HepG2 (cell line): ENCODE measurements at regions not wholly inside any gene's neighbourhood (a gene's known extent, or its start where the extent isn't known, plus 50 kb on each side); places are given as distances from the start of the nearest gene placed in this dataset.

Experiments
- ATAC-seq: fragments of 200-7000 bp; cut with Tn5 transposase; 3 replicates; pipeline ENCODE4 v1.9.1; 2020; ENCODE audit warnings: mild to moderate bottlenecking, moderate library complexity
- BruUV-seq: library from RNA; stranded (reverse); fragments of 400-500 nt; replicated peaks from 2 replicates; lab custom pipeline; 2021; lab: Mats Ljungman, UMichigan
- CTCF ChIA-PET: fragments of 300-600 bp; formaldehyde crosslinking; extraction: SDS; loops from one replicate; lab custom pipeline; 2021; ENCODE audit warnings: low total read pairs, inconsistent platforms, low intra/inter-chr PET ratio; lab: Yijun Ruan, JAX
- POLR2A ChIA-PET: fragments of 350-600 bp; sonication (Branson Sonifier 250); formaldehyde crosslinking; loops from one replicate; lab custom pipeline; 2020; ENCODE audit warnings: antibody characterized with exemption, inconsistent platforms; lab: Yijun Ruan, JAX
- DNase-seq: peaks from one replicate; pipeline ENCODE4 v3.0.0-alpha.2; 2015; ENCODE audit warnings: low spot score
- FAIRE-seq: peaks from 3 replicates; lab custom pipeline; 2011; peaks lifted over from hg19 to GRCh38; lab: Jason Lieb, UNC
- H2AFZ ChIP-seq: one replicate; pipeline ENCODE4 v1.6.1; 2011; ENCODE audit warnings: low read length, inconsistent platforms
- H3K27ac ChIP-seq: fragments of 300-600 bp; 3 replicates; pipeline ENCODE4 v1.8.0; 2011; ENCODE audit warnings: mixed run types, mild to moderate bottlenecking, mixed read lengths, low read length, inconsistent platforms; ENCODE audit not compliant: insufficient read depth; ENCODE audit errors: extremely low read length
- H3K27me3 ChIP-seq, 2 experiments: fragments of 200-600 bp in 1 of 2; 2 replicates in 1 of 2; 3 replicates in 1 of 2; pipeline versions ENCODE4 v1.6.0 to v1.8.0; 2011; ENCODE audit warnings: low read length in 2 of 2, mild to moderate bottlenecking in 2 of 2, moderate library complexity in 2 of 2, inconsistent platforms in 1 of 2; ENCODE audit not compliant: insufficient read depth in 2 of 2, control insufficient read depth in 1 of 2
- H3K36me3 ChIP-seq, 2 experiments: fragments of 200-600 bp in 1 of 2; replicated peaks in 1 of 2; 2 replicates in 1 of 2; 3 replicates in 1 of 2; pipeline versions ENCODE4 v1.5.1 to v1.8.0; 2011; ENCODE audit warnings: low read length in 2 of 2, inconsistent platforms in 1 of 2; ENCODE audit not compliant: insufficient read depth in 2 of 2, control insufficient read depth in 1 of 2
- H3K4me1 ChIP-seq: 2 replicates; pipeline ENCODE4 v1.5.1; 2012; ENCODE audit warnings: low read length, inconsistent platforms; ENCODE audit not compliant: insufficient read depth
- H3K4me2 ChIP-seq: 2 replicates; pipeline ENCODE4 v1.6.0; 2011; ENCODE audit warnings: low read depth, low read length, inconsistent platforms
- H3K4me3 ChIP-seq, 3 experiments: fragments of 200-600 bp in 1 of 3; sonication (generic), shearing (Covaris generic) in 1 of 3; replicated peaks in 1 of 3; 2 replicates each; pipeline ENCODE4 v1.5.1; 2011 to 2016; ENCODE audit warnings: low read length in 3 of 3, inconsistent platforms in 2 of 3, low read depth in 2 of 3, mild to moderate bottlenecking in 2 of 3, control low read depth in 1 of 3, mixed read lengths in 1 of 3; ENCODE audit not compliant: insufficient read depth in 1 of 3
- H3K79me2 ChIP-seq: one replicate; pipeline ENCODE4 v1.6.1; 2011; ENCODE audit warnings: low read length, inconsistent platforms; ENCODE audit not compliant: insufficient read depth
- H3K9ac ChIP-seq: 2 replicates; pipeline ENCODE4 v1.6.0; 2011; ENCODE audit warnings: mild to moderate bottlenecking, low read depth, low read length, inconsistent platforms; ENCODE audit not compliant: insufficient read depth
- H3K9me3 ChIP-seq: 2 replicates; pipeline ENCODE4 v1.5.1; 2012; ENCODE audit warnings: mild to moderate bottlenecking, low read length
- H4K20me1 ChIP-seq: 2 replicates; pipeline ENCODE4 v1.6.0; 2011; ENCODE audit warnings: inconsistent platforms, mild to moderate bottlenecking, low read length, moderate library complexity; ENCODE audit not compliant: insufficient read depth
- HIVEP1 ChIP-seq: sonication (generic); formaldehyde crosslinking; IDR thresholded peaks from 2 replicates; pipeline ENCODE4 v1.4.0; 2020; ENCODE audit warnings: mild to moderate bottlenecking, missing genetic modification reagents
- HNRNPH1 ChIP-seq: fragments of 200-400 bp; formaldehyde crosslinking; optimal IDR thresholded peaks from 2 replicates; pipeline ENCODE3; 2017; ENCODE audit warnings: mild to moderate bottlenecking, low read depth, low read length
- PTBP1 ChIP-seq: fragments of 200-400 bp; formaldehyde crosslinking; IDR thresholded peaks from 2 replicates; pipeline ENCODE4 v1.6.1; 2018; ENCODE audit warnings: low read length, low read depth; ENCODE audit not compliant: poor library complexity, severe bottlenecking
- RXRB ChIP-seq: IDR thresholded peaks from 2 replicates; pipeline ENCODE4 v1.6.1; 2016; ENCODE audit warnings: borderline replicate concordance, missing genetic modification reagents, missing compliant biosample characterization
- SP140L ChIP-seq: sonication (generic); formaldehyde crosslinking; IDR thresholded peaks from 2 replicates; pipeline ENCODE4 v1.4.0; 2020; ENCODE audit warnings: missing genetic modification reagents, borderline replicate concordance
- ZBTB38 ChIP-seq: sonication (generic); formaldehyde crosslinking; IDR thresholded peaks from 2 replicates; pipeline ENCODE4 v1.5.1; 2020; ENCODE audit warnings: mild to moderate bottlenecking, missing genetic modification reagents
- ZBTB8A ChIP-seq: sonication (generic); formaldehyde crosslinking; IDR thresholded peaks from 2 replicates; pipeline ENCODE4 v1.4.0; 2020; ENCODE audit warnings: mild to moderate bottlenecking, low read depth, missing genetic modification reagents, borderline replicate concordance
- ZKSCAN5 ChIP-seq: sonication (generic); formaldehyde crosslinking; IDR thresholded peaks from 2 replicates; pipeline ENCODE4 v1.5.1; 2020; ENCODE audit warnings: mild to moderate bottlenecking, missing genetic modification reagents
- ZNF605 ChIP-seq: sonication (generic); formaldehyde crosslinking; IDR thresholded peaks from 2 replicates; pipeline ENCODE4 v1.8.0; 2022; ENCODE audit warnings: mild to moderate bottlenecking, missing genetic modification reagents
- ZNF629 ChIP-seq: sonication (generic); formaldehyde crosslinking; conservative IDR thresholded peaks from 2 replicates; pipeline ENCODE4 v1.5.0; 2020; ENCODE audit warnings: missing genetic modification reagents
- ZNF772 ChIP-seq: sonication (generic); formaldehyde crosslinking; IDR thresholded peaks from 2 replicates; pipeline ENCODE4 v1.5.0; 2020; ENCODE audit warnings: mild to moderate bottlenecking, missing genetic modification reagents
- WGBS: methylation state at CpG from one replicate; pipeline ENCODE4 v1.1.6; 2017; ENCODE audit warnings: low lambda C conversion rate; 5-methylcytosine and 5-hydroxymethylcytosine counted together
- in situ Hi-C: cut with HindIII; loops from 2 replicates; pipeline ENCODE4 v1.10.0; 2017; ENCODE audit warnings: low pct_unique_long_range_greater_than_20kb; ENCODE audit not compliant: extremely low pct_ligation_motif_present
- intact Hi-C: fragments of 100-400 bp; cut with micrococcal nuclease; formaldehyde crosslinking; loops from one replicate; pipeline ENCODE4 v1.10.0; 2022; ENCODE audit not compliant: unreplicated experiment
- TF ChIP-seq, protein P1 (sequence below): sonication (generic); formaldehyde crosslinking; IDR thresholded peaks from 2 replicates; pipeline ENCODE4 v1.9.0; 2021; ENCODE audit warnings: mild to moderate bottlenecking, missing genetic modification reagents
- TF ChIP-seq, protein P2 (sequence below): sonication (generic); IDR thresholded peaks from 2 replicates; pipeline ENCODE4 v1.6.1; 2016; ENCODE audit warnings: low read depth, borderline replicate concordance

DNA sequence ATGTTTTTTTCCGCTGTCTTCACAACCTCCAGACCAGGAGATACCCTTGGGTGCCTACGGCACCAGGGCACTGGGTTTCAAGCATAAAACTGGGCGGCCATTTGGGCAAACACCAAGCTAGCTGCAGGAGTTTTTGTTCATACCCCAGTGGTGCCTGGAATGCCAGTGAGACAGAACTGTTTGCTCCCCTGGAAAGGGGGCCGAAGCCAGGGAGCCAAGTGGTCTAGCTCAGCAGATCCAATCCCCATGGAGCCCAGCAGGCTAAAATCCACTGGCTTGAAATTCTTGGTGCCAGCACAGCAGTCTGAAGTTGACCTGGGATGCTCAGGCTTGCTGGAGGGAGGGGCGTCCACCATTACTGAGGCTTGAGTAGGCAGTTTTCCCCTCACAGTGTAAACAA is 265.3 kb upstream of the ZEB2 start:
- in situ Hi-C loops: no loop called here
- no peak overlapping the region for H3K9ac ChIP-seq
- no peaks in the 10 kb centered on the region for H4K20me1 ChIP-seq
- H3K79me2 ChIP-seq: no peaks in the 10 kb centered on the region
- no peaks in the 10 kb centered on the region for H3K36me3 ChIP-seq
- H3K27ac ChIP-seq: no peak overlapping the region
- no peak for FAIRE-seq
- H3K4me3 ChIP-seq: no peak overlapping the region
- ChIA-PET POLR2A (no interaction called here), CTCF (no interaction called here)
- no peak for DNase-seq
- no peaks in the 10 kb centered on the region for H3K4me1 ChIP-seq
- H3K4me2 ChIP-seq: no peak overlapping the region
- WGBS: 0% methylated on average over 4 of the region's 5 CpGs
- BruUV-seq: no TSS peak
- peaks cover 35% of the 10 kb centered on the region for H3K9me3 ChIP-seq
- intact Hi-C loops: no loop called here
- no peaks in the 10 kb centered on the region for H3K27me3 ChIP-seq
- TF ChIP-seq ZNF772 (CRISPR knock-in tag) (no peak), RXRB (CRISPR knock-in tag) (no peak), PTBP1 (no peak), ZNF629 (no peak), HIVEP1 (CRISPR knock-in tag) (no peak), HNRNPH1 (no peak), ZBTB38 (CRISPR knock-in tag) (no peak), ZNF605 (CRISPR knock-in tag) (no peak), ZBTB8A (no peak), SP140L (CRISPR knock-in tag) (no peak), ZKSCAN5 (CRISPR knock-in tag) (no peak)
- TF ChIP-seq, protein P1, sequence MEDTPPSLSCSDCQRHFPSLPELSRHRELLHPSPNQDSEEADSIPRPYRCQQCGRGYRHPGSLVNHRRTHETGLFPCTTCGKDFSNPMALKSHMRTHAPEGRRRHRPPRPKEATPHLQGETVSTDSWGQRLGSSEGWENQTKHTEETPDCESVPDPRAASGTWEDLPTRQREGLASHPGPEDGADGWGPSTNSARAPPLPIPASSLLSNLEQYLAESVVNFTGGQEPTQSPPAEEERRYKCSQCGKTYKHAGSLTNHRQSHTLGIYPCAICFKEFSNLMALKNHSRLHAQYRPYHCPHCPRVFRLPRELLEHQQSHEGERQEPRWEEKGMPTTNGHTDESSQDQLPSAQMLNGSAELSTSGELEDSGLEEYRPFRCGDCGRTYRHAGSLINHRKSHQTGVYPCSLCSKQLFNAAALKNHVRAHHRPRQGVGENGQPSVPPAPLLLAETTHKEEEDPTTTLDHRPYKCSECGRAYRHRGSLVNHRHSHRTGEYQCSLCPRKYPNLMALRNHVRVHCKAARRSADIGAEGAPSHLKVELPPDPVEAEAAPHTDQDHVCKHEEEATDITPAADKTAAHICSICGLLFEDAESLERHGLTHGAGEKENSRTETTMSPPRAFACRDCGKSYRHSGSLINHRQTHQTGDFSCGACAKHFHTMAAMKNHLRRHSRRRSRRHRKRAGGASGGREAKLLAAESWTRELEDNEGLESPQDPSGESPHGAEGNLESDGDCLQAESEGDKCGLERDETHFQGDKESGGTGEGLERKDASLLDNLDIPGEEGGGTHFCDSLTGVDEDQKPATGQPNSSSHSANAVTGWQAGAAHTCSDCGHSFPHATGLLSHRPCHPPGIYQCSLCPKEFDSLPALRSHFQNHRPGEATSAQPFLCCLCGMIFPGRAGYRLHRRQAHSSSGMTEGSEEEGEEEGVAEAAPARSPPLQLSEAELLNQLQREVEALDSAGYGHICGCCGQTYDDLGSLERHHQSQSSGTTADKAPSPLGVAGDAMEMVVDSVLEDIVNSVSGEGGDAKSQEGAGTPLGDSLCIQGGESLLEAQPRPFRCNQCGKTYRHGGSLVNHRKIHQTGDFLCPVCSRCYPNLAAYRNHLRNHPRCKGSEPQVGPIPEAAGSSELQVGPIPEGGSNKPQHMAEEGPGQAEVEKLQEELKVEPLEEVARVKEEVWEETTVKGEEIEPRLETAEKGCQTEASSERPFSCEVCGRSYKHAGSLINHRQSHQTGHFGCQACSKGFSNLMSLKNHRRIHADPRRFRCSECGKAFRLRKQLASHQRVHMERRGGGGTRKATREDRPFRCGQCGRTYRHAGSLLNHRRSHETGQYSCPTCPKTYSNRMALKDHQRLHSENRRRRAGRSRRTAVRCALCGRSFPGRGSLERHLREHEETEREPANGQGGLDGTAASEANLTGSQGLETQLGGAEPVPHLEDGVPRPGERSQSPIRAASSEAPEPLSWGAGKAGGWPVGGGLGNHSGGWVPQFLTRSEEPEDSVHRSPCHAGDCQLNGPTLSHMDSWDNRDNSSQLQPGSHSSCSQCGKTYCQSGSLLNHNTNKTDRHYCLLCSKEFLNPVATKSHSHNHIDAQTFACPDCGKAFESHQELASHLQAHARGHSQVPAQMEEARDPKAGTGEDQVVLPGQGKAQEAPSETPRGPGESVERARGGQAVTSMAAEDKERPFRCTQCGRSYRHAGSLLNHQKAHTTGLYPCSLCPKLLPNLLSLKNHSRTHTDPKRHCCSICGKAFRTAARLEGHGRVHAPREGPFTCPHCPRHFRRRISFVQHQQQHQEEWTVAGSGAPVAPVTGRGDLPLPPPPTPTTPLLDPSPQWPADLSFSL (CRISPR knock-in tag): no peak
- TF ChIP-seq, protein P2, sequence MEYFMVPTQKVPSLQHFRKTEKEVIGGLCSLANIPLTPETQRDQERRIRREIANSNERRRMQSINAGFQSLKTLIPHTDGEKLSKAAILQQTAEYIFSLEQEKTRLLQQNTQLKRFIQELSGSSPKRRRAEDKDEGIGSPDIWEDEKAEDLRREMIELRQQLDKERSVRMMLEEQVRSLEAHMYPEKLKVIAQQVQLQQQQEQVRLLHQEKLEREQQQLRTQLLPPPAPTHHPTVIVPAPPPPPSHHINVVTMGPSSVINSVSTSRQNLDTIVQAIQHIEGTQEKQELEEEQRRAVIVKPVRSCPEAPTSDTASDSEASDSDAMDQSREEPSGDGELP: no peak
- no peak overlapping the region for H2AFZ ChIP-seq
- ATAC-seq: no peak
